A549 (cell line): ENCODE measurements at regions not wholly inside any gene's neighbourhood (a gene's known extent, or its start where the extent isn't known, plus 50 kb on each side); places are given as distances from the start of the nearest gene placed in this dataset.
A peak's percentile ranks its signal among the peaks of the same experiment; 100 is the strongest.

Source experiments
- TF ChIP-seq, protein P1 (sequence below): IDR thresholded peaks from 2 replicates; pipeline ENCODE4 v1.6.1; 2012; ENCODE audit warnings: low read depth, borderline replicate concordance
- TF ChIP-seq, protein P2 (sequence below): fragments of 450-650 bp; IDR thresholded peaks from 2 replicates; pipeline ENCODE4 v1.6.1; 2014; ENCODE audit warnings: antibody characterized with exemption

DNA sequence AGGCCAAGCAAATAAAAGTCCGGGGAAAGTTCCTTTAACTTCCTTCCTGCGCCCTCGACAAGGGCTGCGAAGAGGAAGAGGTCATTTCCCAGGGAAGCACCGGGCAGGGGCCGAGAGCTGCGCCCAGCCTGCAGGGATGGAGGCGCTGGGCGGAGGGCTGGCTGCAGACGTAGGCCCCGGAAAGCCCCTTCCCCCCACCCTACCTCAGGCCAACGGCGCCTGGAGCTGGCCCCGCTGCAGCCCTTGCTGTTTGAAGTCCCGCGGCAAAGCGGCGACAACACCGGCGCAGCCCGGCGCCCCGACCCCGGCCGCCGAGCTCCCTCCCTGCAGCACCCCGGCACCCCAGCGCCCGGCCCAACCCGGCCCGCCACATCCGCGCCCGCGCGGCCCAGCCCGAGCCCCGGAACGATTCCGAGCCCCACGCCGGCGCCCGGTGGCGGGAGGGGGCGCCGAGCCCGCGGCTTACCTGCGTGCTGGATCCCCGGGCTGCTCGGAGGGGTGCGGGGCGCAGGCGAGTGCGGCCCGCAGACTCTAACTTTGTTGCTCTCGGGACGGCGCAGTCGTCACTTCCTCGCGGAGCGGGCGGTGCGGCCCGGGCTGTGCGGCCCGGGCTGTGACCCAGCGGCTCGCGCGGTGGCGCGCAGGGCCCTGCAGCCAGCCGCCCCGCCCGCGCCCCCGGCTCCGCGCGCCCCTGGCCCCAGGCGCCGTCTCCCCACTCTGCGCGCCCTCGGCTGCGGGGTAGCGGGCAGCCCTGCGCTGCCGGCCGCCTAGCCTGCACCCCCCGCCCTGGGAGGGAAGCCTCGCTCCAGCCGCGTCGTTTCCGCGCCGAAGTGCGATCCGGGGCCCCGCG is 64.8 kb upstream of the PTGR2 start:
- TF ChIP-seq, protein P1, sequence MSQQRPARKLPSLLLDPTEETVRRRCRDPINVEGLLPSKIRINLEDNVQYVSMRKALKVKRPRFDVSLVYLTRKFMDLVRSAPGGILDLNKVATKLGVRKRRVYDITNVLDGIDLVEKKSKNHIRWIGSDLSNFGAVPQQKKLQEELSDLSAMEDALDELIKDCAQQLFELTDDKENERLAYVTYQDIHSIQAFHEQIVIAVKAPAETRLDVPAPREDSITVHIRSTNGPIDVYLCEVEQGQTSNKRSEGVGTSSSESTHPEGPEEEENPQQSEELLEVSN = 0 out of 2 replicates have a peak, but pooled peaks have one; percentile 6
- TF ChIP-seq, protein P2, sequence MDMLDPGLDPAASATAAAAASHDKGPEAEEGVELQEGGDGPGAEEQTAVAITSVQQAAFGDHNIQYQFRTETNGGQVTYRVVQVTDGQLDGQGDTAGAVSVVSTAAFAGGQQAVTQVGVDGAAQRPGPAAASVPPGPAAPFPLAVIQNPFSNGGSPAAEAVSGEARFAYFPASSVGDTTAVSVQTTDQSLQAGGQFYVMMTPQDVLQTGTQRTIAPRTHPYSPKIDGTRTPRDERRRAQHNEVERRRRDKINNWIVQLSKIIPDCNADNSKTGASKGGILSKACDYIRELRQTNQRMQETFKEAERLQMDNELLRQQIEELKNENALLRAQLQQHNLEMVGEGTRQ = no peak
